ENCODE measurements at regions not wholly inside any gene's neighbourhood (a gene's known extent, or its start where the extent isn't known, plus 50 kb on each side); places are given as distances from the start of the nearest gene placed in this dataset.

DNA sequence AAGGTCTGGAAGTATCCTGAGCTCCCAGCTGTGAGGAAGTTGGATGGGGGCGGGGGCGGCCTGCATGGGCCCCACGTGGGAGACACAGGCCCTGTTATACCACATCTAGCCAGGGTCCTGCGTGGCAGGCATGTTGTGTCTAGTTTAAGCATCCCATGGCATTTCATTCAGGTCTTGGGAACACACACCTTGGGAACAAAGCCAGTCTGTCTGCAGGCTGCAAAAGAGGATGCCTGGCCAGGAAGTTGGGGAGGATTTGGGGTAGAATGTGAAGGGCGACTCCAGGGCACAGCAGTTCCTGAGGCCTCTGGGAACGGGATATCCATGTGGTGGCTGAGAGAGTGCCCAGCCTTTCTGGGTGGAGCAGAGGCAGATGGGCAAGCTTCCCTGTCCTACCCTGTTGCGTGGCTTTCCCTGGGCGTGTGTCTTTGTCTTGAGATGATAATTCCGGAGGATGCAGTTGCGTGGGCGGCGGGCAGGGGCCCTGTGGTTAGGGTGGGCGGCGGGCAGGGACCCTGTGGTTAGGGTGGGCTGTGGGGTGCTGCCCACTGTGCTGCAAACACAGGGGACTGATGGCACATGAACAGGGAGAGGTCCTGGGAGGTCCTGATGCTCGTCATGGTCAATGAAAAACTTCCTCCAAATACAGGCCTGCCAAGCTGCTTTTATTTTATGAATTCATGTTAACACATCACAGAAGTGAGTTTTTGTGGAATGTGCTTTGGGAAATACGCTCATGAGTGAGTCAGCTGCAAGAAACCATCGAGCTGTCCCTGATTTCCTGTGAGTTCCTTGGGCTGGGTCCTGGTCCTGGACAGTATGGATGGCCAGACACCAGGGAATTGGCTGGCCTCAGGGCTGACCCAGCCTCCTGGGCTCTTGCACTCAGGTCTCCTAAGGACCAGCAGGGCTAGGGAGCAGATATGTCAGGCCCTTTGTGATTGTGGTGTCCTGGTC lies 90.0 kb upstream of the HS6ST1 start:
- Histone ChIP-seq H3K9ac (ENCODE audit: low read length) (no peak overlapping the region), H3K79me2 (ENCODE audit: low read length) (no peaks in the 10 kb centered on the region), H3K27ac (ENCODE audit: low read length) (no peak overlapping the region), H3K4me3 (ENCODE audit: low read length) (no peak overlapping the region), H3K27me3 (ENCODE audit: low read depth, low read length) (no peaks in the 10 kb centered on the region), H3K4me2 (ENCODE audit: low read length) (no peak overlapping the region), H2AFZ (ENCODE audit: low read depth, low read length) (no peak overlapping the region), H3K36me3 (replicated peaks; ENCODE audit: low read depth, low read length) (no peaks in the 10 kb centered on the region), H4K20me1 (ENCODE audit: insufficient read depth, low read length) (no peaks in the 10 kb centered on the region), H3K9me3 (ENCODE audit: insufficient read depth, low read length) (no peaks in the 10 kb centered on the region), H3K4me1 (ENCODE audit: low read length) (no peaks in the 10 kb centered on the region)
- TF ChIP-seq, protein P1, sequence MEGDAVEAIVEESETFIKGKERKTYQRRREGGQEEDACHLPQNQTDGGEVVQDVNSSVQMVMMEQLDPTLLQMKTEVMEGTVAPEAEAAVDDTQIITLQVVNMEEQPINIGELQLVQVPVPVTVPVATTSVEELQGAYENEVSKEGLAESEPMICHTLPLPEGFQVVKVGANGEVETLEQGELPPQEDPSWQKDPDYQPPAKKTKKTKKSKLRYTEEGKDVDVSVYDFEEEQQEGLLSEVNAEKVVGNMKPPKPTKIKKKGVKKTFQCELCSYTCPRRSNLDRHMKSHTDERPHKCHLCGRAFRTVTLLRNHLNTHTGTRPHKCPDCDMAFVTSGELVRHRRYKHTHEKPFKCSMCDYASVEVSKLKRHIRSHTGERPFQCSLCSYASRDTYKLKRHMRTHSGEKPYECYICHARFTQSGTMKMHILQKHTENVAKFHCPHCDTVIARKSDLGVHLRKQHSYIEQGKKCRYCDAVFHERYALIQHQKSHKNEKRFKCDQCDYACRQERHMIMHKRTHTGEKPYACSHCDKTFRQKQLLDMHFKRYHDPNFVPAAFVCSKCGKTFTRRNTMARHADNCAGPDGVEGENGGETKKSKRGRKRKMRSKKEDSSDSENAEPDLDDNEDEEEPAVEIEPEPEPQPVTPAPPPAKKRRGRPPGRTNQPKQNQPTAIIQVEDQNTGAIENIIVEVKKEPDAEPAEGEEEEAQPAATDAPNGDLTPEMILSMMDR (IDR thresholded peaks at IDR 0.05; ENCODE audit: low read depth, low read length), result no peak
- TF ChIP-seq EZH2phosphoT487 (IDR thresholded peaks at IDR 0.05; ENCODE audit: low read depth), result no peak

DNA sequence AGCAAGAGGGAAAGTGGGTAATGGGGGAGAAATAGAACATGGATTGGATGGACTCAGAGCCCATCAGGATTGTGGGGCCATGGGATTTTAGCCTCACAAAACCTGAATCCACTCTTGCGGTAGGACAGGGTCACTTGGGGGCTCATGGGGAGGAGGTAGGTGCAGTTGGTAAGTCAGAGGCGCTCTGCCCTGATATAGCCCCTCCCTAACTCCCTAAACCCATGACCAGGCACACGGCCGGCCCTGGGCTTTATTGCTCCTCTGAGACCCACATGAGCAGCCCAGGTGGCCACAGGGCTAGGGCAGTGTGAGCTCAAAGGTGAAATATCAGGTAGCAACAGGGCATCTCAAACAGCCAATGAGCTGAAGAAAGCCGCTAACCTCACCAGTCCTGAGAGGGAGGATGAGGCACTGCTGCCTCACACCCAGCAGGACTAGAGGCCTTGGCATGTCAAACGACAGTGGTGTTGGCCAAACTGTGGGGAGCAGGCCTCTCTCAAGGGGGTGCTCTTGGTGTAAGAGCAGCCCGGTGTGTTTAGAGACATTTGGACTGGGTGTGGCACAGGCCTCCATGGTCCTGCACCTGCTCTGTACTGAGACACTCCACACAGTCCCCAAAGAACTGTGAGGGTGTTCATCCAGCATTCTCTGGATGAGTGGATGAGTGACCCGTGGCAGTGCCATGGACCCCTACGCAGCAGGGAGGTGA lies 90.8 kb upstream of the HS6ST1 start:
- H2AFZ ChIP-seq (ENCODE audit: low read depth, low read length), result no peak overlapping the region
- no peak overlapping the region for H3K9ac ChIP-seq (ENCODE audit: low read length)
- H3K4me1 ChIP-seq (ENCODE audit: low read length), result no peaks in the 10 kb centered on the region
- no peaks in the 10 kb centered on the region for H3K27me3 ChIP-seq (ENCODE audit: low read depth, low read length)
- no peaks in the 10 kb centered on the region for H4K20me1 ChIP-seq (ENCODE audit: insufficient read depth, low read length)
- no peak overlapping the region for H3K4me2 ChIP-seq (ENCODE audit: low read length)
- no peak overlapping the region for H3K27ac ChIP-seq (ENCODE audit: low read length)
- no peak overlapping the region for H3K4me3 ChIP-seq (ENCODE audit: low read length)
- TF ChIP-seq, protein P1 (IDR thresholded peaks at IDR 0.05; ENCODE audit: low read depth, low read length), result no peak
- no peak for TF ChIP-seq EZH2phosphoT487 (IDR thresholded peaks at IDR 0.05; ENCODE audit: low read depth)
- no peaks in the 10 kb centered on the region for H3K79me2 ChIP-seq (ENCODE audit: low read length)
- H3K9me3 ChIP-seq (ENCODE audit: insufficient read depth, low read length), result no peaks in the 10 kb centered on the region
- no peaks in the 10 kb centered on the region for H3K36me3 ChIP-seq (replicated peaks; ENCODE audit: low read depth, low read length)

- Histone ChIP-seq H3K9me3 (ENCODE audit: insufficient read depth, low read length) (no peaks in the 10 kb centered on the region), H3K4me3 (ENCODE audit: low read length) (no peak overlapping the region), H3K9ac (ENCODE audit: low read length) (no peak overlapping the region), H3K79me2 (ENCODE audit: low read length) (no peaks in the 10 kb centered on the region), H2AFZ (ENCODE audit: low read depth, low read length) (no peak overlapping the region), H3K36me3 (replicated peaks; ENCODE audit: low read depth, low read length) (no peaks in the 10 kb centered on the region), H3K27me3 (ENCODE audit: low read depth, low read length) (no peaks in the 10 kb centered on the region), H4K20me1 (ENCODE audit: insufficient read depth, low read length) (no peaks in the 10 kb centered on the region), H3K4me1 (ENCODE audit: low read length) (no peaks in the 10 kb centered on the region), H3K4me2 (ENCODE audit: low read length) (no peak overlapping the region), H3K27ac (ENCODE audit: low read length) (no peak overlapping the region)
- TF ChIP-seq EZH2phosphoT487 (IDR thresholded peaks at IDR 0.05; ENCODE audit: low read depth), result no peak
- TF ChIP-seq, protein P1 (IDR thresholded peaks at IDR 0.05; ENCODE audit: low read depth, low read length), result no peak
Measured at GRCh38 chr2:128410035-128410757, 91.5 kb upstream of the HS6ST1 start.
